ENCODE measurements at regions not wholly inside any gene's neighbourhood (a gene's known extent, or its start where the extent isn't known, plus 50 kb on each side); places are given as distances from the start of the nearest gene placed in this dataset.

GRCh38 chr2:95677346-95677745 is 85.5 kb downstream of the TRIM43 start (continued):
- TF ChIP-seq CHD7 (IDR thresholded peaks at IDR 0.05; ENCODE audit: insufficient replicate concordance, low read length) (no peak), ZNF274 (IDR thresholded peaks at IDR 0.05; ENCODE audit: borderline replicate concordance, extremely low read depth, low read length) (no peak), CEBPB (IDR thresholded peaks at IDR 0.05; ENCODE audit: low read depth, low read length) (no peak), CHD1 (IDR thresholded peaks at IDR 0.05; ENCODE audit: low read depth, low read length) (no peak), RNF2 (IDR thresholded peaks at IDR 0.05; ENCODE audit: borderline replicate concordance, low read depth, low read length, missing control alignments, poor library complexity, severe bottlenecking) (no peak)
- TF ChIP-seq, protein P1, sequence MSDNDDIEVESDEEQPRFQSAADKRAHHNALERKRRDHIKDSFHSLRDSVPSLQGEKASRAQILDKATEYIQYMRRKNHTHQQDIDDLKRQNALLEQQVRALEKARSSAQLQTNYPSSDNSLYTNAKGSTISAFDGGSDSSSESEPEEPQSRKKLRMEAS (IDR thresholded peaks at IDR 0.05) = no peak

Measured in H1 (cell line).